GM18951 (cell line): ENCODE measurements at regions not wholly inside any gene's neighbourhood (a gene's known extent, or its start where the extent isn't known, plus 50 kb on each side); places are given as distances from the start of the nearest gene placed in this dataset.

ENCODE experiments used
- POLR2A ChIP-seq: IDR thresholded peaks from 4 replicates; pipeline ENCODE4 v1.6.1; 2011; ENCODE audit warnings: mild to moderate bottlenecking; ENCODE audit not compliant: insufficient read length, insufficient read depth; ENCODE audit errors: extremely low read depth
- in situ Hi-C: fragments of 300-500 bp; cut with MboI; formaldehyde crosslinking; loops from one replicate; pipeline ENCODE4 v1.12.0; 2022; ENCODE audit warnings: low sequenced_read_pairs, mixed read lengths, inconsistent platforms; ENCODE audit not compliant: unreplicated experiment

GRCh38 chr2:198703281-198703680 is 754.5 kb downstream of the SATB2 start:
- TF ChIP-seq POLR2A, result no peak
- in situ Hi-C loops, result loop anchor here (25.0 kb wide), 1 partner anchor 766 kb away; no protein-coding TSS in a partner anchor

- in situ Hi-C loops, result loop anchor here (25.0 kb wide), 1 partner anchor 765 kb away; no protein-coding TSS in a partner anchor
- TF ChIP-seq POLR2A, result no peak
These were observed 754.9 kb downstream of the SATB2 start for GRCh38 chr2:198702796-198703195.

GRCh38 chr2:198701481-198701880 is 756.3 kb downstream of the SATB2 start:
- TF ChIP-seq POLR2A, result no peak
- in situ Hi-C loops, result loop anchor here (25.0 kb wide), 1 partner anchor 764 kb away; no protein-coding TSS in a partner anchor

- TF ChIP-seq POLR2A, result no peak
- in situ Hi-C loops, result loop anchor here (25.0 kb wide), 1 partner anchor 763 kb away; no protein-coding TSS in a partner anchor
These were observed 757.4 kb downstream of the SATB2 start for GRCh38 chr2:198700319-198700718.

- TF ChIP-seq POLR2A, result no peak
- in situ Hi-C loops, result no loop called here
These were observed 759.5 kb downstream of the SATB2 start for GRCh38 chr2:198698230-198698629.

- in situ Hi-C loops, result no loop called here
These were observed 759.9 kb downstream of the SATB2 start for GRCh38 chr2:198697794-198698193.

GRCh38 chr2:198697218-198697617 is 760.5 kb downstream of the SATB2 start:
- TF ChIP-seq POLR2A, result no peak
- in situ Hi-C loops, result no loop called here

More at GRCh38 chr2:198697794-198698193, 759.9 kb downstream of the SATB2 start:
- no peak for TF ChIP-seq POLR2A

- in situ Hi-C loops, result no loop called here
- no peak for TF ChIP-seq POLR2A
These were observed 761.9 kb downstream of the SATB2 start for GRCh38 chr2:198695879-198696278.

- TF ChIP-seq POLR2A, result no peak
- in situ Hi-C loops, result no loop called here
These were observed 764.7 kb downstream of the SATB2 start for GRCh38 chr2:198692907-198693510.

- TF ChIP-seq POLR2A, result no peak
- in situ Hi-C loops, result no loop called here
These were observed 766.5 kb downstream of the SATB2 start for GRCh38 chr2:198691236-198691635.

GRCh38 chr2:198664321-198664720 is 793.4 kb downstream of the SATB2 start:
- in situ Hi-C loops, result no loop called here
- no peak for TF ChIP-seq POLR2A

- in situ Hi-C loops, result no loop called here
- no peak for TF ChIP-seq POLR2A
These were observed 794.8 kb downstream of the SATB2 start for GRCh38 chr2:198662905-198663304.

GRCh38 chr2:198660501-198660900 is 797.2 kb downstream of the SATB2 start:
- in situ Hi-C loops, result no loop called here
- no peak for TF ChIP-seq POLR2A

- TF ChIP-seq POLR2A, result no peak
- in situ Hi-C loops, result no loop called here
These were observed 798.5 kb downstream of the SATB2 start for GRCh38 chr2:198659096-198659870.
